Occipital lobe (tissue), 1 donor: ENCODE measurements at regions not wholly inside any gene's neighbourhood (a gene's known extent, or its start where the extent isn't known, plus 50 kb on each side); places are given as distances from the start of the nearest gene placed in this dataset.
"Not testable (repeated sequence)": the region's sequence is repeated elsewhere in the genome, so short reads cannot be mapped to it uniquely, and the experiment has no call there.

Experiments used
- DNase-seq: peaks from one replicate; lab custom pipeline; 2025; lab: John Stamatoyannopoulos, UW

GRCh38 chr16:86828202-86828601 is 249.9 kb downstream of the FOXL1 start:
- no peak for DNase-seq

- DNase-seq: no peak
These were observed 250.3 kb downstream of the FOXL1 start for GRCh38 chr16:86828653-86829052.

GRCh38 chr16:86831366-86831765 is 253.0 kb downstream of the FOXL1 start:
- no peak for DNase-seq

GRCh38 chr16:86833136-86833535 is 254.8 kb downstream of the FOXL1 start:
- no peak for DNase-seq

GRCh38 chr16:86834451-86835035 is 256.2 kb downstream of the FOXL1 start:
- DNase-seq: no peak

- DNase-seq: no peak
These were observed 257.6 kb downstream of the FOXL1 start for GRCh38 chr16:86835982-86836381.

- no peak for DNase-seq
These were observed 258.3 kb downstream of the FOXL1 start for GRCh38 chr16:86836503-86837129.

GRCh38 chr16:86843812-86844211 is 265.5 kb downstream of the FOXL1 start:
- no peak for DNase-seq

GRCh38 chr16:86844695-86845094 is 266.3 kb downstream of the FOXL1 start:
- DNase-seq: no peak

- no peak for DNase-seq
These were observed 267.8 kb downstream of the FOXL1 start for GRCh38 chr16:86846136-86846535.

- DNase-seq: no peak
These were observed 270.5 kb downstream of the FOXL1 start for GRCh38 chr16:86848821-86849220.

GRCh38 chr16:86850670-86851069 is 272.3 kb downstream of the FOXL1 start:
- no peak for DNase-seq

GRCh38 chr16:86852135-86852534 is 273.8 kb downstream of the FOXL1 start:
- DNase-seq: no peak

GRCh38 chr16:86854058-86854621 is 275.8 kb downstream of the FOXL1 start:
- no peak for DNase-seq

GRCh38 chr16:86854626-86855294 is 276.4 kb downstream of the FOXL1 start:
- DNase-seq: no peak

GRCh38 chr16:86856946-86857586 is 278.7 kb downstream of the FOXL1 start:
- no peak for DNase-seq

- no peak for DNase-seq
These were observed 279.5 kb downstream of the FOXL1 start for GRCh38 chr16:86857807-86858206.

- DNase-seq: no peak
These were observed 280.2 kb downstream of the FOXL1 start for GRCh38 chr16:86858501-86858900.

- DNase-seq: not testable (repeated sequence)
These were observed 283.0 kb downstream of the FOXL1 start for GRCh38 chr16:86861270-86861858.

- no peak for DNase-seq
These were observed 284.4 kb downstream of the FOXL1 start for GRCh38 chr16:86862595-86863280.

GRCh38 chr16:86863609-86864008 is 285.3 kb downstream of the FOXL1 start:
- no peak for DNase-seq
